Esophagus squamous epithelium (tissue), 4 donors: ENCODE measurements at regions not wholly inside any gene's neighbourhood (a gene's known extent, or its start where the extent isn't known, plus 50 kb on each side); places are given as distances from the start of the nearest gene placed in this dataset.

Experiments
- CTCF ChIP-seq, 6 experiments: fragments of 450-650 bp in 4 of 6; fragments of 200-600 bp in 2 of 6; sonication (generic) in 2 of 6; IDR thresholded peaks; one replicate each; pipeline ENCODE4 v1.5.1; 2016 to 2019; ENCODE audit warnings: antibody characterized with exemption in 6 of 6, mild to moderate bottlenecking in 4 of 6, moderate library complexity in 4 of 6
- POLR2A ChIP-seq, 4 donors: fragments of 450-650 bp; IDR thresholded peaks; one replicate each; pipeline ENCODE4 v1.6.1; 2017; ENCODE audit warnings: antibody characterized with exemption in 4 of 4, mild to moderate bottlenecking in 4 of 4, moderate library complexity in 3 of 4

DNA sequence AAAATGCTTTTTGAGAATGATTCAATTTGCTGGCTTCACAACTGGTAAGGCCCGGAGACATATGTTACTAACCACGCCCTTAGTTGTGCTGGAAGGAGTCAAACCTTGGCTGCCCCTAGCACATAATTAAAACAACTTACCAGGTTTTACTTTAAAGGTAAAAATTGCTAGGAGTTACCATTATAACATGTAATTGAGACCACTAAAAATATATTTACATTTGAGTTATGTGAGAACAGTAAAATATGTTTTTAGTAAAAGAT lies 435.6 kb upstream of the CDH9 start:
- TF ChIP-seq POLR2A (IDR thresholded peaks at IDR 0.05) (no peak), CTCF (IDR thresholded peaks at IDR 0.05) (no peak)
